ENCODE measurements at regions not wholly inside any gene's neighbourhood (a gene's known extent, or its start where the extent isn't known, plus 50 kb on each side); places are given as distances from the start of the nearest gene placed in this dataset.
"Not testable (repeated sequence)": the region's sequence is repeated elsewhere in the genome, so short reads cannot be mapped to it uniquely, and the experiment has no call there.

DNA sequence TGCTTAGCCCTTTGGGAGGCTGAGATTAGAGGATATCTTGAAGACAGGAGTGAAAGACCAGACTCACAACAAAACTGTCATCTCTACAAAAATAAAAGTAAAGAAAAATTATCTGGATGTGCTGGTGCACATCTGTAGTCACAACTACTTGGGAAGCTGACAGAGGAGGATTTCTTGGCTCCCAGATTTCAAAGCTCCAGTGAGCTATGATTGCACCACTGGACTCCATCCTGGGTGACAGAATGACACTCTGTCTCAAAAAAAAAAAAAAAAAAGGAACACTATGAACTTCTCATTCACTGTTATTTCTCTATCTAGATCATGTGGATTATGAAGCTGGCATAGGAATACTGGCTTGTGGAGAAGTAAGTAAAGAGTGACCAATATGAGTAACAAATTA is 1400.0 kb downstream of the CDY2B start:
- no peak for DNase-seq

GRCh38 chrY:16474053-16474452 is 1406.0 kb downstream of the CDY2B start:
- DNase-seq, result no peak

- no peak for DNase-seq
Measured at GRCh38 chrY:16454799-16455198, 1425.2 kb downstream of the CDY2B start.

DNA sequence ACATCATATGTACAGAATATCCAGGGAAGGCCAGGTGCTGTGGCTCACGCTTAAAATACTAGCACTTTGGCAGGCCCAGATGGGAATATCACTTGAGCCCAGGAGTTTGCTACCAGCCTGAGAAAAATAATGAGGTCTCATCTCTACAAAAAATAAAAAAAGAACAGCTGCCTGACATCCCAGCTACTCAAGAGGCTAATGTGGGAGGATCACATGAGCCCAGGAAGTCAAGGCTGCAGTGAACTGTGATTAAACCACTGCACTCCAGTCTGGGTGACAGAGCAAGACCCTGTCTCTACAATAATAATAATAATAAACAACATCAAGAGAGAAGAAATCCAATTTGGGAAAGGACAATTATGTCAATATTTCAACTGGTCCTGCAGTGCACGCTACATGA is 1433.9 kb downstream of the CDY2B start:
- DNase-seq, result no peak

DNA sequence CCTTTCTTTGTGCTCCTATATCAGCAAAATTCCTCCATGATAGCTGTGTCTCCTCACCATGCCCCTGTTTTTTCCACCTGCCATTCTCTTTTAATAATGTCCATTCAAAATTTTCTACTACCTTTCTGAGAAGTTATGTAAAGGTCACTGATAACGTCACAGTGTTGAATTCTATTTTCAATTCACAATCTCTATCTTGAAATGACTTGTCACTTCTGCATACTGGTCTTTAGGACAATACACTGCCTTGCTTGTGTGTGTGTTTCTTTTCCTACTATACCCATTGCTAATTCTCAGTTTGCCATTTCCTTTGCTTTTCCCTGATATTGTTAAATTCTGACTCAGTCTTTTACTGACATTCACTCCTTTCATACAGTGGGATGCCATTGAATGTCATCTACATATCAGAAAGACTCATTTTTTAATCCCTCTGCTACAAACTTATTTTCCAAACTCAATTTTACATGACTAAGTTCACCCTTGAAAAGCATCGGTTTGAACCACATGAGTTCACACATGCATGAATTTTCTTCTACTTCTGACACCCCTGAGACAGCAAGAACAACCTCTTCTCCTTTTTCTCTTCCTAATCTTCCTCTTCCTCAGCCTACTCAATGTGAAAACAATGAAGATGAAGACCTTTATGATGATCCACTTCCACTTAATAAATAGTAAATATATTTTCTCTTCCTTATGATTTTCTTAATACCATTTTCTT is 1470.7 kb downstream of the CDY2B start:
- not testable (repeated sequence) for DNase-seq

DNA sequence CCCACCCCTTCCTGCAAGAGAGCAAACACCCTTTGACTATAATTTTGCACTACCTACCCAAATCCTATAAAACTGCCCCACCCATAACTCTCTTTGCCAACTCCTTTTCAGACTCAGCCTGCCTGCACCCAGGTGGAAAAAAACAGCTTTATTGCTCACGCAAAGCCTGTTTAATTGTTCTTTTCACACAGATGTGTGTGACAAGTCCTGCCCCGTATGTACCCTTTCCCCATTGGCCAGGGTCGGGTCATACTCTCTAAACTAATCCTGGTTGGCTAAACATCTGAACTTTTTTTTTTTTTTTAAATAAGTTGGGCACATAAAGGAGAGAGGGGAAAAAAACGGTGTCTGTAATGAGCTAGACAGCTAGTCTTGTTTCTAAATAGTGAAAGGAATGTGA is 1500.6 kb downstream of the CDY2B start:
- DNase-seq, result not testable (repeated sequence)

DNA sequence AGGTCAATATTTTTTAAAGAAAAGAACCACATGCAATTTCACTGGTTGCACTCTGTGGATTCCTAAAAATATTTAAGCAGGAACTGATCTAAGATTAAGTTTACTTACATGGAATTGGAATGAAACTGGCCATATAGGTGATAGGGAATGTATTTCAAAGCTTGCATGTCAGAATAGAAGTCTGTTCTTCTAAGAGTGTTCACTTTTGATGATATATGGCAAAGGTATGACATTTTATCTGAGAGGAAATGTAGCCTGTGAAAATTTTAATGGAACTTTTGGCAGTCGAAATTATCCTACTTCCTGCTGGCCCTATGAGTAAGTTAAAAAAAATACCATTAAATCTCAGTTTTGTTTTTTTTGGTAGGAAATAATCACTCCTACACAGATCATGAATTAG is 1538.4 kb downstream of the CDY2B start:
- not testable (repeated sequence) for DNase-seq

DNA sequence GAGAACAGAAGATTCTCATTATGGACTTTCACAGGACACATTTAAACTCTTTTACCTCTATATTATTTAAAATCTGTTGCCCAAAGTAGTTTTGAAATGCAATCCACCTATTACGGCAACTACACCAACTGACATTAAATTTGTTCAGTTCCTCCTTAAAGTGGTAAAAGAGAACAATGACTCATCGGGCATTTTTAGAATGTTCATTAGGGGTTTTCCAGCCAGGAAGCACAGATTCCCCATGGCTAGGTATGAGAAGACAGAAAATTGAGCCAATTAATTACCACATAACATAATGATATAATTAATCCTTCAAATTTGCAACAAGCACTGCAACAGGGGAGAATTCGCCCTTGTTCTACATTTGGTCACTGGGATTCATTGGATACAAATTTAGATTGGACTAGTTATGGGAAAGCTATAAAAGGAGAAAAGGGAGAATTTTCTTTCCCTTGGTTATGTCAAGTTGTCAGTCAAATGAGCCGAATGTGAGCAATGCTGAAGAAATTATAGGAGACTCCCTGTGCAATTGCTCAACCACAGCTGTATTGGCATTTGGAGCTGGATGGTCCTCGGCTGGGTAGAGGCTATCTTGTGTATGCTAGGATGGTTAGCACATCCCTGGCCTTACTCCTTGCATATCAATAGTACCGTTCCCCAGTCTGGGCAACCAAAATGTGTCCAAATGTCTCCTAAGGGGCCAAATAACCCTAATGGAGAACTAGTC is 1549.8 kb downstream of the CDY2B start:
- not testable (repeated sequence) for DNase-seq

DNA sequence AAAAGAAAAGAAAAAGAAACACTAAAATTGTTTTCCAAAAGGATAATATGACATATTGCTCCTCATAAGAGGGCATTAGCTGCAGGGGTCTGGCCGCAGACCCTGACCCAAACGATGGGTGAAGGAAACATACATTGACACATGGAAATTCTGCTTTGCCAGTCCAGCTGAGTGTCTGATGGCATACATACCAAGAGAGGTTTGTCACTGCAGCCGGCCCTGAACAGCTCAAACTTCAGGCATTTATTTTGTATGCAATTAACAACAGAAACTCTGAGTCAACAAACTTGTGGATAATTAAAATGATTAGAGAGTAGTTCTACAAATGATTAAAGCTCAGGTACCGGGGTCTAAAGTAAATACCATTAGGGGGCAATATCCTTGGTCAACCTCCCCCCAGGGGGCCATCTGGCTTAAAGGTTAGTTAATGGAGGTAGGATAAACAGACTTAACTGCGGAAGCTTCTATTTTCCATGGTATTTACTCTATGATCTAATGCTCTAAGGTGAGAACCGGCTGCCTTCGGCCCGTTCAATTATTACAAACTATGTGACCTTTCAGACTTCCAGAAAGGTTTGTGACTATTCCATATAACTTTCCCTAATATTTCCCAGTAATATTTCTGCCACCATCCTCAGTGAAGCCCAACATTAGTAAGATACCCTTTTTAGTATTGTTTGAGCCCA is 1550.7 kb downstream of the CDY2B start:
- DNase-seq, result not testable (repeated sequence)

Data from hematopoietic multipotent progenitor cell treated with erythropoietin and hydrocortisone succinate and interleukin-3 and kit ligand, for 4 days (in vitro differentiated cells).